ENCODE measurements at regions not wholly inside any gene's neighbourhood (a gene's known extent, or its start where the extent isn't known, plus 50 kb on each side); places are given as distances from the start of the nearest gene placed in this dataset.

DNA sequence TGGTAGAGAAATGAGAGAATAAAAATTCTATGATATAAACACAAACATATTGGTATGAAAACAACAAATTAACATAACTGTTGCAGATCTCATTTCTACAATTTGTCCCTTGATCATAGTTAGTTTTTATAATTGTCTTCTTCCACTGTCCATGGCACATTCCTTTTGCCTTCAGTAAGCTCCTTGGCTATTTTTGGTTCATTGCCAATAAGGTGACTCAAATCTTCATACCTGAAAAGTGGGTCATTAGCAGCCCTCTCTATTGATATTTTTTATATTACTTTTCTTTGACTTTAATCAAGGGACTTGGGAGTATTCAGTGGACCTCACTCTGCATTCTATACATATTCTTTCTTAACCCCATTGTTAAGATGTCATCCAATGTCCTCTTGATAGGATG is 552.9 kb downstream of the TDRD15 start:
- DNase-seq (ENCODE audit: low read depth): peak; percentile 39
- H3K27me3 ChIP-seq (ENCODE audit: control insufficient read depth, insufficient read depth, low read length): no peaks in the 10 kb centered on the region
- TF ChIP-seq, protein P1, sequence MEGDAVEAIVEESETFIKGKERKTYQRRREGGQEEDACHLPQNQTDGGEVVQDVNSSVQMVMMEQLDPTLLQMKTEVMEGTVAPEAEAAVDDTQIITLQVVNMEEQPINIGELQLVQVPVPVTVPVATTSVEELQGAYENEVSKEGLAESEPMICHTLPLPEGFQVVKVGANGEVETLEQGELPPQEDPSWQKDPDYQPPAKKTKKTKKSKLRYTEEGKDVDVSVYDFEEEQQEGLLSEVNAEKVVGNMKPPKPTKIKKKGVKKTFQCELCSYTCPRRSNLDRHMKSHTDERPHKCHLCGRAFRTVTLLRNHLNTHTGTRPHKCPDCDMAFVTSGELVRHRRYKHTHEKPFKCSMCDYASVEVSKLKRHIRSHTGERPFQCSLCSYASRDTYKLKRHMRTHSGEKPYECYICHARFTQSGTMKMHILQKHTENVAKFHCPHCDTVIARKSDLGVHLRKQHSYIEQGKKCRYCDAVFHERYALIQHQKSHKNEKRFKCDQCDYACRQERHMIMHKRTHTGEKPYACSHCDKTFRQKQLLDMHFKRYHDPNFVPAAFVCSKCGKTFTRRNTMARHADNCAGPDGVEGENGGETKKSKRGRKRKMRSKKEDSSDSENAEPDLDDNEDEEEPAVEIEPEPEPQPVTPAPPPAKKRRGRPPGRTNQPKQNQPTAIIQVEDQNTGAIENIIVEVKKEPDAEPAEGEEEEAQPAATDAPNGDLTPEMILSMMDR (IDR thresholded peaks at IDR 0.05; ENCODE audit: insufficient read depth, low read length, poor library complexity, severe bottlenecking): no peak

DNA sequence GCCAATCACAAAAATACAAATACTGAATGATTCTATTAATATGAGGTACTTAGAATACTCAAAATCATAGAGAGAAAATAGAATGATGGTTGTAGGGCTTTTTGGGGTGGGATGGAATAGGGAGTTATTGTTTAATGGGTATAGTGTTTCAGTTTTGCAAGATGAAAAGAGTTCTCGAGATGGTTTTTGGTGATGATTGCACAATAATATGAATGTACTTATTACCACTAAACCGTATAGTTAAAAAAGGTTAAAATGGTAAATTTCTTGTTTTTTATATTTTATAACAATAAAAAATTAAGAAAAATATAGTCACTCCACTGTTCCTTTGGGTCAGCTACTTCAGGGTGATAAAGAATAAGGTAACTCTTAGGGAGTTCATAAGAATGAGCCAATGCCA is 560.1 kb downstream of the TDRD15 start:
- Histone ChIP-seq H3K4me3 (ENCODE audit: low read depth, low read length) (no peak overlapping the region), H3K27me3 (ENCODE audit: control insufficient read depth, insufficient read depth, low read length) (no peaks in the 10 kb centered on the region), H3K36me3 (ENCODE audit: control insufficient read depth, insufficient read depth, low read length) (no peaks in the 10 kb centered on the region)
- no peak for DNase-seq (ENCODE audit: low read depth)
- TF ChIP-seq, protein P1 (IDR thresholded peaks at IDR 0.05; ENCODE audit: insufficient read depth, low read length, poor library complexity, severe bottlenecking): no peak

More for the DNA sequence above, 552.9 kb downstream of the TDRD15 start:
- no peaks in the 10 kb centered on the region for H3K36me3 ChIP-seq (ENCODE audit: control insufficient read depth, insufficient read depth, low read length)
- H3K4me3 ChIP-seq (ENCODE audit: low read depth, low read length): no peak overlapping the region

DNA sequence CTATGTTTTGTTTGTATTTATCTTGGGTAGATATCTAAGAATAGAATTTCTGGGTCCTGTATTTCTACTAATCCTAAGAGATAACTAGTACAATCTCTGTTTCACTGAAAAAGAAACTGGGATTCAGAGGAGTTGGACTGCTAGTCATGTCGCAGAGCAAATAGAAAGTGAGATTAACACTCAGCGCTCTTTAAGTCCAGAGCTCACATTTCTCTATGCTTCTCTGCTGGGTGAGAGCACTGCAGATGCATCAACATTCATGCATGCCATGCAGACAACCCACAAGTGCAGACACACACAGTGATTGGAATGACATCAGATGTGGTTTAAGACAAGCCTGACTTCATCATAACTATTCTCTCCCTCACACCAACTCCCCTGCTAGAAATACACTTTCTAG is 563.8 kb downstream of the TDRD15 start:
- H3K4me3 ChIP-seq (ENCODE audit: low read depth, low read length): no peak overlapping the region
- no peaks in the 10 kb centered on the region for H3K36me3 ChIP-seq (ENCODE audit: control insufficient read depth, insufficient read depth, low read length)
- TF ChIP-seq, protein P1 (IDR thresholded peaks at IDR 0.05; ENCODE audit: insufficient read depth, low read length, poor library complexity, severe bottlenecking): no peak
- no peaks in the 10 kb centered on the region for H3K27me3 ChIP-seq (ENCODE audit: control insufficient read depth, insufficient read depth, low read length)
- DNase-seq (ENCODE audit: low read depth): no peak

DNA sequence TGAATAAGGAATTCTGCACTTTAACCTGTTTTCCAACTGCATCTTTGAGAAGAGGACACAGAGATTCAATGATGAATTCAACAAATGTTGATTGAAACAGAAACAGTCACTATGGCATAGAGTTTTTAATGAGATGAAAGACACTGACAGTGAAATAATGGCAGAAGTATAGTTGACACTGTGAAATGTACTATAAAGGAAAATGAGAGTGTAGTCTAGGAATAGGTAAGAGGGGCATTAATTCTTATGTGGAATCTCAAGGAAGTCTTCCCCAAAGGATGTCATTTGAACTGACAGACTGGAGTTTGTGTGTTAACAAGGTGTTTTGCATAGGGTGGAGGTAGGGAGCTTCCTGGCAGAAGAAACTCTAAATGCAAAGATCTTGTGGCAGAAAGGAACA is 566.2 kb downstream of the TDRD15 start:
- DNase-seq (ENCODE audit: low read depth): no peak
- H3K27me3 ChIP-seq (ENCODE audit: control insufficient read depth, insufficient read depth, low read length): no peaks in the 10 kb centered on the region
- no peak overlapping the region for H3K4me3 ChIP-seq (ENCODE audit: low read depth, low read length)
- no peaks in the 10 kb centered on the region for H3K36me3 ChIP-seq (ENCODE audit: control insufficient read depth, insufficient read depth, low read length)
- TF ChIP-seq, protein P1 (IDR thresholded peaks at IDR 0.05; ENCODE audit: insufficient read depth, low read length, poor library complexity, severe bottlenecking): no peak

DNA sequence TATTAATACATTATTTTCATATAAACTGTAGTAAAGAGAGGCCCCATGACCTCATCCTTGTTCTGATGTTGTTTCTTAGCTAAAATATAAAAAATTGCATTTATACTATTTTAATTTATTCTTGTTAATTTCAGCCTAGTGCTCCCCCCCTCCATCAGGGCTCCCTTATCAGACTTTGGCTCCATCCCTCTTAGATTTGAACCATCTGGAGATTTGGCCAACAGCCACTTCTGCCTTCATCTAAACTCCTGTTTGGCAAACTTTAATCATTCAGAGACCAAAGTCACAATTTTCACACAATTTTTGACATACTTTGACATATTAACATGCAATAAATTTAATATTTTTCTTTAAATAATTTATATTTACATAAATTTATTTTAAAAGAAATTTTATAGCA is 569.3 kb downstream of the TDRD15 start:
- H3K36me3 ChIP-seq (ENCODE audit: control insufficient read depth, insufficient read depth, low read length): no peaks in the 10 kb centered on the region
- TF ChIP-seq, protein P1 (IDR thresholded peaks at IDR 0.05; ENCODE audit: insufficient read depth, low read length, poor library complexity, severe bottlenecking): no peak

DNA sequence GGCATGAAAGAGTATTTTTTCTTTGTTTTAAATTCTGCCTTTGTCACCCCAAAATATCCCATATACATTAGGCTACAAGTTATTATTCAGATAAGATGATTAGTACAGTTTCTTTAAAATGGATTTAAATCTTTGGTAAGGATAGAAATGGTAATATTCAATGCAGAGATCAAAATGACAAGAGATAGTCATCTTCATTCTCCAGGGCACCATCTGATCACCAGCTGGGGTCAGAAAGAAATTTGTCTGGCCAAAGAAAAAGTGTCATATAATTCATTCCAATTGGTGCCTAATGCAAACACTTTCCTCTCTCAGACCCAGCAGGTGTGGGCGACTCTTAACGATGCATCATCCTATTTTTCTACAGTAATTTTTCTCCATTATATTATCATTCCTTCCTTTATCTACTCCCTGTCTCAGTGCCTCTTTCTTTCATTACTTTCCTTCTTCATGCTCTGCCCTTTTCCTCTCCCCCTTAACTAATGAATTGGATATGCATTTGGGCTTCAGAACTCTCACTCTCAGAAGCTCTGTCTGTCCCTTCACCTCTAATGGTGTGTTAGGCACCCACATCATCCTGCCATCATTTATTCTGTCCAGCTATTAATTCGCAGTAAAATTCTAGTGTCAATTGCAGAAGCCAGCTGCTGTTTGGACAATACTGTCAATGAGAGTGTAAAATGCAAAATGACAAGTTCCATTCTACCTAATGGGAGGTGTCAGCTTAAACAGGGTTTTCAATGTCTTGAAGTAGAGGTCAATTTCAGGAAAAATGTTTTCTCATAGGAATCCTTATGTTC is 570.5 kb downstream of the TDRD15 start:
- TF ChIP-seq, protein P1 (IDR thresholded peaks at IDR 0.05; ENCODE audit: insufficient read depth, low read length, poor library complexity, severe bottlenecking): no peak
- DNase-seq (ENCODE audit: low read depth): no peak
- no peaks in the 10 kb centered on the region for H3K36me3 ChIP-seq (ENCODE audit: control insufficient read depth, insufficient read depth, low read length)
- no peaks in the 10 kb centered on the region for H3K27me3 ChIP-seq (ENCODE audit: control insufficient read depth, insufficient read depth, low read length)
- no peak overlapping the region for H3K4me3 ChIP-seq (ENCODE audit: low read depth, low read length)

More for the DNA sequence above, 569.3 kb downstream of the TDRD15 start:
- DNase-seq (ENCODE audit: low read depth): no peak
- Histone ChIP-seq H3K27me3 (ENCODE audit: control insufficient read depth, insufficient read depth, low read length) (no peaks in the 10 kb centered on the region), H3K4me3 (ENCODE audit: low read depth, low read length) (no peak overlapping the region)

Data from kidney epithelial cell (primary cell).